Activated naive CD8-positive, alpha-beta T cell treated with anti-CD3 and anti-CD28 coated beads, Interleukin-2, amount 50 U/mL, for 24 hours (primary cell): ENCODE measurements at regions not wholly inside any gene's neighbourhood (a gene's known extent, or its start where the extent isn't known, plus 50 kb on each side); places are given as distances from the start of the nearest gene placed in this dataset.

Experiments
- ATAC-seq: fragments of 150-1000 bp; cut with Tn5 transposase; one replicate; pipeline ENCODE4 v1.10.0; 2021
- DNase-seq: peaks from one replicate; pipeline ENCODE4 v3.0.0; 2021
- H3K27ac Mint-ChIP-seq: one replicate; pipeline ENCODE4 v1.8.0; 2021; ENCODE audit warnings: mild to moderate bottlenecking, mixed read lengths
- H3K27me3 Mint-ChIP-seq: one replicate; pipeline ENCODE4 v1.8.0; 2021; ENCODE audit warnings: mixed read lengths
- H3K36me3 Mint-ChIP-seq: one replicate; pipeline ENCODE4 v1.8.0; 2021; ENCODE audit warnings: low read depth, mixed read lengths
- H3K4me1 Mint-ChIP-seq: one replicate; pipeline ENCODE4 v1.8.0; 2021; ENCODE audit warnings: mixed read lengths
- H3K4me3 Mint-ChIP-seq: one replicate; pipeline ENCODE4 v1.8.0; 2021; ENCODE audit warnings: mild to moderate bottlenecking, moderate library complexity, mixed read lengths
- H3K9me3 Mint-ChIP-seq: one replicate; pipeline ENCODE4 v1.8.0; 2021; ENCODE audit warnings: mixed read lengths

DNA sequence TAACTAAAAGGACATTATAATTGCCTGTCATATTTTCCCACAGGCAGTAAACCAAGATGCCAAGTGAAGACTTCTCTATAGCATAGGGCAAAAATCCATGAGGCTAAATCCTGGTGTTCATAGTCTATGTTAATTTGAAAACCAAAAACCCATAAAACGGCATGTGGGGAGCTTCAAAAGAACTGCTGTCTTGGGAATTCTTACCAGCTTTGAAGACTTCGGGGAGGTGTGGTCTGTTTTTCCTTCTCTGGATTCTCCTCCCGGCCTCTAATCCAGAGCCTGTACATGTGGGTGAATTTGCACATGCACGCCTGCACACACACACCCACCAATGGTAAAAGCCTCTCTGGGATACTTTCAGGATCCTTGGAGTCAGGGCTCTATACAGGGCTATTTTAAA, 61.9 kb upstream of the IFNG-AS1 start:
- H3K4me1 Mint-ChIP-seq: peaks cover 4% of the 10 kb centered on the region
- H3K27ac Mint-ChIP-seq: no peak overlapping the region
- DNase-seq (no peak), ATAC-seq (no peak)
- H3K36me3 Mint-ChIP-seq: no peaks in the 10 kb centered on the region
- H3K4me3 Mint-ChIP-seq: no peak overlapping the region
- H3K9me3 Mint-ChIP-seq: no peaks in the 10 kb centered on the region
- H3K27me3 Mint-ChIP-seq: no peaks in the 10 kb centered on the region

DNA sequence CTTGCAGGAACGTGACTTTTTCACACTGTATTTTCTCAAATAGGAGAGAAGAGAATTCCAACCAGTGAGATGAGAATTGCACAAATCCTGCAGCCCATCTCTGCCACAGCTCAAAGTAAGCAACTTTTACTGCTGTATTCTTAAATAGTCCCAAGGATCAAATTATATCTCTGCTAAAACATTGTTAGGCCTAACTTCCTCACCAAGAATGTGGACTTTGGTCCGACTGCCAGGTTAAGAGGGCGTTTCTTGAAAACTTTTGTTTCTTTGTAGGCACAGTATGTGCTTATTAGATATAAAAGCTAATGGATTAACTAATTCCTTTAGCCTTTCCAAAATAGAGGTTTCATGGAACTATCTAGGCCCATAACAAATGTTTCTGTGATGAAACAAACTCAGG, 61.4 kb upstream of the IFNG-AS1 start:
- H3K27me3 Mint-ChIP-seq: no peaks in the 10 kb centered on the region
- H3K4me3 Mint-ChIP-seq: no peak overlapping the region
- no peak overlapping the region for H3K27ac Mint-ChIP-seq
- H3K4me1 Mint-ChIP-seq: peaks cover 4% of the 10 kb centered on the region
- ATAC-seq (no peak), DNase-seq (no peak)
- no peaks in the 10 kb centered on the region for H3K36me3 Mint-ChIP-seq
- no peaks in the 10 kb centered on the region for H3K9me3 Mint-ChIP-seq

DNA sequence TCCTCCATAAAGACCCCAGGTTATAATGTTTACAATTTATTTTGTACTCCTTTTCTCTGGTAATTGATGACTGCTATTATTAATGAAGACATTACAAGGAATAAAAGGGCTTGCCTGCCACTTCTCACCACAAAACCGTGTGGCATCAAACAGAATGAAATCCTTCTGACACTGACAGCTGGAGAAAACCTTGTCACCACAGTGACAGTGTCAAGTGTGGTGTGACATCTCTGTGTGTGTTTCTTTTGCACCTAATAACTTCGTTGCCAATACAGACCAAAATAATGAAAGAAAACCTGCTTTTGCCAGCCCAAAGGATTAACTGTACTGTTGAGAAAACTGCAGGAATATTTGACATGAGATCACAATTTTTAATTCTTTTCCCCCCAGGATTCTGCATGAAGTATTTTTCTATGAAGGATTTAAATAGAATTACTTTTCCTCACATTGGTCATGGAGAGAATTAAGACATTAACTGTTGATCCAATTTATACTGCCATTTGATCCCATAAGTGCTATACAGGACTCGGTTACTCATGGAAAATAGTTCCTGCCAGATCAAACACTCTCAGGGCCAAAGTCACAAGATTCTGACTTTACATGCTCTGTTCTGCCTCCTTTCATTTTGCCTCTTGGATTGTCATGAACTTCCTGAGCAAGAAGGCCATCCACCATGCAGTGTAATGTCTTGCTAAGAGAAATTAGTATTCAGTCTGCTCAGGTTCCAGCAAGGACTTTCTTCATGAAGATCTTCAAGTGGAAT, 60.4 kb upstream of the IFNG-AS1 start:
- Mint-ChIP-seq H3K4me1 (peaks cover 4% of the 10 kb centered on the region), H3K27ac (no peak overlapping the region), H3K27me3 (no peaks in the 10 kb centered on the region), H3K9me3 (no peaks in the 10 kb centered on the region), H3K4me3 (no peak overlapping the region), H3K36me3 (no peaks in the 10 kb centered on the region)
- no peak for DNase-seq
- ATAC-seq: no peak

DNA sequence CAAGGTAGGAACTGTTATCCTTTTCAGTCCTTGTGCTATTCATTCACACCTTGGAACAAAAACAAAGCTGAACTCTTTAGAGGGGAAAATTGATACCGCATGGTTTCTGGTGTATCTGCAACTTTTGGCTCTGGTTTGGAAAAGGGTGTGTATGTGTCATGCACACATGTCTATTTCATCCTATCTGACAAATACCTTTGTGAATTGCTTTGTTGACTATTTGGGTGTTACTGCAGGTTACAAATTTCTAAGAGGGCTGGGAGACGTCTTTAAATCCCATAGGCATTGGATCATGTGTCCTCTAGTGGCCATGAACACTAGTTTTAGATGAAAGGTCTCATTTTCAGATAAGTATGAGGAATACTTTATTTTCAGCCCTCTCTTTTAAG, 59.9 kb upstream of the IFNG-AS1 start:
- no peak for DNase-seq
- no peak overlapping the region for H3K4me3 Mint-ChIP-seq
- H3K27ac Mint-ChIP-seq: no peak overlapping the region
- H3K4me1 Mint-ChIP-seq: peaks cover 4% of the 10 kb centered on the region
- H3K9me3 Mint-ChIP-seq: no peaks in the 10 kb centered on the region
- no peaks in the 10 kb centered on the region for H3K27me3 Mint-ChIP-seq
- ATAC-seq: no peak
- no peaks in the 10 kb centered on the region for H3K36me3 Mint-ChIP-seq

DNA sequence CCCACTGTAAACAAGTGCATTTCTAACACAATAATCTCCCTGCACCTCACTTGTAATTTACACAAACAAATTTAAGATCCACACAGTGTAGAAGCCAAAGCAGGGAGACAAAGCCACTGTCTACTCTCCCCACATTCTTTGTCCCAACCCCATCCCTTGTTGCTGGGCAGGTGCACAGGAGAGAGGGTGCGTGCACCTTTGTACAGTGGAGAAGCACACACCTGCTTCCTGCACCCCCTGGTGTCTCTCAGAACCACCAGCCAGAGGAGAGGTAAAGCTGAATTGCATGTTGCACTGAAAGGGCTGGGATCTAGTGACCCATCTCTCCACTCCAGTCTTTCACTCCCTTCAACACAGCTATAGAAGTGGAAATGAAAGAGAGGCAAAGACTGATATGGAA, 51.4 kb upstream of the IFNG-AS1 start:
- H3K9me3 Mint-ChIP-seq: no peaks in the 10 kb centered on the region
- peaks cover 1% of the 10 kb centered on the region for H3K27me3 Mint-ChIP-seq
- no peak for DNase-seq
- no peaks in the 10 kb centered on the region for H3K4me1 Mint-ChIP-seq
- no peaks in the 10 kb centered on the region for H3K36me3 Mint-ChIP-seq
- ATAC-seq: no peak
- no peak overlapping the region for H3K27ac Mint-ChIP-seq
- H3K4me3 Mint-ChIP-seq: no peak overlapping the region
